Activated T-cell treated with anti-CD3 and anti-CD28 coated beads, Interleukin-2, amount 50 U/mL, for 24 hours (primary cell): ENCODE measurements at regions not wholly inside any gene's neighbourhood (a gene's known extent, or its start where the extent isn't known, plus 50 kb on each side); places are given as distances from the start of the nearest gene placed in this dataset.

Experiments used
- DNase-seq: peaks from one replicate; pipeline ENCODE4 v3.0.0-alpha.2; 2020
- H3K27ac Mint-ChIP-seq: 2 replicates; pipeline ENCODE4 v1.8.0; 2020; ENCODE audit warnings: mild to moderate bottlenecking, mixed read lengths
- H3K27me3 Mint-ChIP-seq: 2 replicates; pipeline ENCODE4 v1.8.0; 2020; ENCODE audit warnings: mixed read lengths
- H3K36me3 Mint-ChIP-seq: 2 replicates; pipeline ENCODE4 v1.8.0; 2020; ENCODE audit warnings: low read depth, mixed read lengths
- H3K4me1 Mint-ChIP-seq: 2 replicates; pipeline ENCODE4 v1.8.0; 2020; ENCODE audit warnings: low read depth, mixed read lengths
- H3K4me3 Mint-ChIP-seq: 2 replicates; pipeline ENCODE4 v1.8.0; 2020; ENCODE audit warnings: mild to moderate bottlenecking, moderate library complexity, mixed read lengths
- H3K9me3 Mint-ChIP-seq: 2 replicates; pipeline ENCODE4 v1.8.0; 2020; ENCODE audit warnings: mixed read lengths

DNA sequence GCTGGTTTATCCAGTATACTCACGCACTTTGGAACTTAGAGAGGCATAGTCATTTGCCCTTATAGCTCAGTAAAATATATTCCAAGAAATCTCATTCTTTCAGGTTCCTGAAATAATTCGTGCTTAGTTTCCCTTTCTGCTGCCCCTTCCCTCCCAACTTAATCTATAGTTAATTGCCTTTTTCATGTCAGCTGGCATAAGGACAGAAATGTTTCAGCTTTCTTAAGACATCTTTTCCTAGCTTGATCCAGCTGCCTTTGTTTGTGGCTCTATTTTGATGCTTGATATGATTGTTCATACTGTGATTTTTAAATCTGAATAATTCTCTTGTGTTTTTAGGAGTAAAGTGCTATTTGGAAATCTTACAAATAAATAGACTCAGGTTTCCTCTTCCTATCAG, 120.0 kb upstream of the SEL1L start:
- no peak for DNase-seq
- no peaks in the 10 kb centered on the region for H3K36me3 Mint-ChIP-seq
- peaks cover 4% of the 10 kb centered on the region for H3K9me3 Mint-ChIP-seq
- H3K4me3 Mint-ChIP-seq = no peak overlapping the region
- H3K27ac Mint-ChIP-seq = no peak overlapping the region
- peaks cover 2% of the 10 kb centered on the region for H3K27me3 Mint-ChIP-seq
- H3K4me1 Mint-ChIP-seq = no peaks in the 10 kb centered on the region

DNA sequence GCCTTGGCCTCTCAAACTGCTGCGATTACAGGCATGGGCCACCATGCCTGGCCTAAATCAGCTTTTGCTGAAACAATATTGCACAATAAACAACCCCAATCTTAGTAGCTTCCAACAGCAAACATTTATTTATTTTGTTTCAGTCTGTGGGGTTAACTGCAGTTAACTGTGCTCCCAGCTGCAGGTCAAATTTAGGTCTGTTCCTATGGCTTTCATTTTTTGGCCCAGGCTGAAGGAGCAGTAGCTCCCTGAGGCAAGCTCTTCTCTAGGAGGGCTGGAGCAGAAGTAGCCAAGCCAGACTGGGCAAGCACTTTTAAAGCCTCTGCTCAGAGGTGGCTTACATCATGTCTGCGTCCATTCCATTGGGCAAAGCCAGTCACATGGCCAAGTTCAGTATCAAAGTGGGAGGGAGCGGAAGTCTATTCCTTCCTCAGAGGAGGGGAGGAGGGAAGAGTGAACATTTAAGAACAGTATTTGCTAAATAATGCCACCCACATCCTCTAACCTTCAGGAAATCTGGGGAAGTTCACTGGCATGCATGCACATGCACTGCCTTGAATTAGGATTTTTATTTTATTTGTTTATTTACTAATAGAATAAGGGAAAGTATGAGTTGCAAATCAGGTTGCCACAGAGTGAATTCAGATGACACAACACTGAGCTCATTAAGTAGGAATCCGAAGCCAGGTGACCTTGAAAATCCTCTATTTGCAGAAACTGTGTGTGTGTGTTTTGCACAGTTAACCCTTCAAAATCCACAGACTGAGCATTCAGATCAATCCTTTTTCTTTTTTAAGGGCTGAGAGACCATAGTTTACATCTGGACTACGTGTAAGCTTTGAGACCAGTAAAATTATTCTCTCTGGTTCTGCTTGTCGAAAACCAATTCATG, 122.0 kb upstream of the SEL1L start:
- no peaks in the 10 kb centered on the region for H3K36me3 Mint-ChIP-seq
- no peak for DNase-seq
- H3K4me3 Mint-ChIP-seq = no peak overlapping the region
- H3K4me1 Mint-ChIP-seq = no peaks in the 10 kb centered on the region
- no peaks in the 10 kb centered on the region for H3K27me3 Mint-ChIP-seq
- H3K9me3 Mint-ChIP-seq = peaks cover 4% of the 10 kb centered on the region
- H3K27ac Mint-ChIP-seq = no peak overlapping the region

DNA sequence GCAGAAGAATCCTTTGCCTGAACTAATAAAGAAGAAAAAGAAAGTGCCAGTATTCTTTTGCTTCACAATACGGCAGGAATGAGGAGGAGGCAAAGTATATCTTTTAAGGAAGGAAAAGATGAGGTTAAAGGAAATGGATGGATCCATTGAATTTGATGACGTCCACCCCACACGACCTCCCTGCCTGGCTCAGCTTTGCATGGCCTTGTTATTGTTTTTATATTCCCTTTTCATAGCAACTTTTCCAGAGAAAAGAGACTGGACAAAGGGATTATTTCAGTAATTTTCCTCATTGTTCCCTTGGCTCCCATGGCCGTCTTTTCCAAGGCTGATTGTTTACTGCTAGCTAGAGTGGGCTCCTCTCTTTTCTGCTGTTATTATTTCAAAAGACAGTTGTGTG, 123.2 kb upstream of the SEL1L start:
- Mint-ChIP-seq H3K4me1 (no peaks in the 10 kb centered on the region), H3K36me3 (no peaks in the 10 kb centered on the region)

DNA sequence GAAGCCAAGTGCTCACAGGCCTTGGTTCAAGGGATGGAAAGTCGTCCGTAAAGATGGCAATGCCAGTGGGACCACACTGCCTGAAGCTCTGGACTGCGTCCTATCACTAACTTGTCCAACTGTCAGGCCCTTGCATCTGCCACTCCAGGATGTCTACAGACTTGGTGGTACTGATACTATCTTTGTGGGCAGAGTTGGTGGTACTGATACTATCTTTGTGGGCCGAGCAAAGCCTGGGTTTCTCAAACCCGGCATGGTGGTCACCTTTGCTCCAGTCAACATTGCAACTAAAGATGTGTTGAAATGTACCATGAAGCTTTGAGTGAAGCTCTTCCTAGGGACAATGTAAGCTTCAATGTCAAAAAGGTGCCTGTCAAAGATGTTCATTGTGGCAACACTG, 128.4 kb upstream of the SEL1L start:
- no peak overlapping the region for H3K27ac Mint-ChIP-seq
- no peaks in the 10 kb centered on the region for H3K9me3 Mint-ChIP-seq
- no peaks in the 10 kb centered on the region for H3K4me1 Mint-ChIP-seq
- H3K36me3 Mint-ChIP-seq = no peaks in the 10 kb centered on the region
- no peak for DNase-seq
- H3K27me3 Mint-ChIP-seq = no peaks in the 10 kb centered on the region
- H3K4me3 Mint-ChIP-seq = no peak overlapping the region

More for the DNA sequence above, 123.2 kb upstream of the SEL1L start:
- H3K27me3 Mint-ChIP-seq = no peaks in the 10 kb centered on the region
- DNase-seq = no peak
- no peak overlapping the region for H3K4me3 Mint-ChIP-seq
- H3K9me3 Mint-ChIP-seq = peaks cover 4% of the 10 kb centered on the region
- no peak overlapping the region for H3K27ac Mint-ChIP-seq

DNA sequence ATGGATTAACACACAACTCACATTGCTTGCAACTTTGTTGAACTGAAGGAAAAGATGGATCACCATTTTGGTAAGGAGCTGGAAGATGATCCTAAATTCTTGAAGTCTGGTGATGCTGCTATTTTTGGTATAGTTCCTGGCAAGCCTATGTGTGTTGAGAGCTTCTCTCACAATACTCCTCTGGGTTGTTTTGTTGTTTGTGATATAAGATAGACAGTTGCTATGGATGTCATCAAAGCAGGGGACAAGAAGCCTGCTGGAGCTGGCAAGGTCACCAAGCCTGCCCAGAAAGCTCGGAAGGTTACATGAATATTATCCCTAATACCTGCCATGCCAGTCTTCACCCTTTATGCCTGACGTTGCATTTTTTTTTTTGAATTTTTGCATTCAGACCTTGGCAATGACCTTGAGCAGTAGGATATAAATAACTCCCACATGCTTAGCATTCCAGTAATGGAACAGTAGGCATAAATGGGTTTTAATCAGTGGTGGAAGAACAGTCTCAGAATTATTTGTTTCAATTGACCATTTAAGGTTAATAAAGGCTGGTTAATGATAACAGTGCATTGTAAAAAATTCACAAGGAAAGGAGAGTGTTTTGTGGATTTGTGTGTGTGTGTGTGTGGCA, 129.0 kb upstream of the SEL1L start:
- H3K4me3 Mint-ChIP-seq = no peak overlapping the region
- H3K27ac Mint-ChIP-seq = no peak overlapping the region
- no peaks in the 10 kb centered on the region for H3K4me1 Mint-ChIP-seq
- no peaks in the 10 kb centered on the region for H3K27me3 Mint-ChIP-seq
- no peaks in the 10 kb centered on the region for H3K9me3 Mint-ChIP-seq
- DNase-seq = no peak
- no peaks in the 10 kb centered on the region for H3K36me3 Mint-ChIP-seq

DNA sequence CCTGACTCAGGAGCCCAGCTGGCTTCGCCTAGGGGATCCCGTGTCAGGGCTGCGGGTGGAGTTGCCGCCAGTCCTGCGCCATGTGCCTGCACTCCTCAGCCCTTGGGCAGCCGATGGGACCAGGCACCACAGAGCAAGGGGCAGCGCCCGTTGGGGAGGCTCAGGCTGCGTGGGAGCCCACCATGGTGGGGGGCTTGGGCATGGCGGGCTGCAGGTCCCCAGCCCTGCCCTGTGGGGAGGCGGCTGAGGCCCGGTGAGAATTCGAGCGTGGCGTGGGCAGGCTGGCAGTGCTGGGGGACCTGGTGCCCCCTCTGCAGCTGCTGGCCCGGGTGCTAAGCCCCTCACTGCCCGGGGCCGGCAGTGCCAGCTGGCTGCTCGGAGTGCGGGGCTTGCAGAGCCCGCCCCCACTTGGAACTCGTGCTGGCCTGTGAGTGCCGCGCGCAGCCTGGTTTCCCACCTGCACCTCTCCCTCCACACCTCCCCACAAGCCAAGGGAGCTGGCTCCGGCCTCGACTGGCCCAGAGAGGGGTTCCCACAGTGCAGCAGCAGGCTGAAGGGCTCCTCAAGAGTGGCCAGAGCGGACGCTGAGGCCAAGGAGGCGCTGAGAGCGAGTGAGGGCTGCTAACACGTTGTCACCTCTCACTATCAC, 135.1 kb upstream of the SEL1L start:
- Mint-ChIP-seq H3K4me3 (no peak overlapping the region), H3K4me1 (no peaks in the 10 kb centered on the region), H3K27ac (no peak overlapping the region), H3K36me3 (no peaks in the 10 kb centered on the region), H3K27me3 (no peaks in the 10 kb centered on the region), H3K9me3 (no peaks in the 10 kb centered on the region)
- DNase-seq = no peak

DNA sequence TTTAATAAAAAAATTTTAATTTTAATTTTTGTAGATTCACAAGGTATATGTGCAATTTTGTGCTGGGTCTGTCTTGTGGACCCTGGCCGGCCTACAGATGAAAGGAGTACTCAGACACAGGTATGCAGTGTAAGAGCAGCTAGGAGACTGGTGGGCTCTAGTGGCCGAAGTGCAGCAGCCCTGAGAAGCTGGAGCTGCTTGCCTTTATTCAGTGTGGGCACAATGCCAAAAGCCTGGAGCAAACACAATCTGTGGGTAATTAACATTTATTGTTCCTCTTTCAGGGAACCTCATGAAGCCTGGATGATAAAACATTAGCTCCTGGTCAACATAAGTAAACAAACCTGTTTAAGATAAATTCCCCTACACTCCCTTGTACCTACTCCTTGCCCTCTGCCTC, 135.7 kb upstream of the SEL1L start:
- H3K4me3 Mint-ChIP-seq = no peak overlapping the region
- H3K4me1 Mint-ChIP-seq = no peaks in the 10 kb centered on the region
- no peaks in the 10 kb centered on the region for H3K9me3 Mint-ChIP-seq
- H3K27ac Mint-ChIP-seq = no peak overlapping the region
- H3K36me3 Mint-ChIP-seq = no peaks in the 10 kb centered on the region
- no peaks in the 10 kb centered on the region for H3K27me3 Mint-ChIP-seq
- no peak for DNase-seq

DNA sequence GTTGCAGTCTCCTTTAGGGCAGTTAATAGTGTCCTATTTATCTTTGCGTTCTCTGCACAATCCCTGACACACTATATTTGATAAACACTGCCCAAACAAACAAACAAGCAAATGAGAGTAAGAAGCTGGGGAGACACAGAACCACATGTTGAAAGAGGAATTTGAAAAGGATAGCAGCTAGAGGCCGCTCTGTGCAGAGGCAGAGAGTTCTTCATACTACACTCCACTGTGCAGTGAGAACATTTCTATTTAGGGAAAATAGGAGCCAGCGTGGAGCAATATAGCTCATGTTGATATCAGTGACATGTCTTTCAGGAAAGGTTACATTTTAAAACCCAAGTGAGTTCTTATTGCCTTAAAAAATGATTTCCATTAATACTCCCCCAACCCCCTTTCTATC, 140.3 kb upstream of the SEL1L start:
- DNase-seq = no peak
- no peaks in the 10 kb centered on the region for H3K27me3 Mint-ChIP-seq
- no peaks in the 10 kb centered on the region for H3K9me3 Mint-ChIP-seq
- no peaks in the 10 kb centered on the region for H3K36me3 Mint-ChIP-seq
- H3K4me1 Mint-ChIP-seq = no peaks in the 10 kb centered on the region
- H3K4me3 Mint-ChIP-seq = no peak overlapping the region
- H3K27ac Mint-ChIP-seq = no peak overlapping the region

DNA sequence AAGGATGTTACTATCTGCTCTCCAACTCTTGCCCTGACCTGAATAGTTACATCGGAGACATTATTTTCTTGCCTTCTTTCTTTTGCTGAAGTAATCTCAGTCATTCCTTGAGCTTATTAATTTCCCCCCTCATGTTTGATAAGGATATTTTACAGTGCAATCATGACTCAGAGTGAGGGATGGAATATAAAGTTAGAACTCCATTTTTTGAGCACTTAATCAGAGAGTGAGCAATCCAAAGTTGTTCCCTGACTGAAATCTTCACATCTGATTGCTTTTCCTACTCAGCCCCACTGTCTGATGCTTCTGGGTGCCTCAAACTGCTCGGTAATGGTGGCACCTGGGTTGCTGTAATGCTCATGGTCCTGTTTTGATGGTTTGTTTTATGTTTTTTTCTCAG, 142.7 kb upstream of the SEL1L start:
- peaks cover 4% of the 10 kb centered on the region for H3K27me3 Mint-ChIP-seq
- no peak for DNase-seq
- H3K36me3 Mint-ChIP-seq = no peaks in the 10 kb centered on the region

DNA sequence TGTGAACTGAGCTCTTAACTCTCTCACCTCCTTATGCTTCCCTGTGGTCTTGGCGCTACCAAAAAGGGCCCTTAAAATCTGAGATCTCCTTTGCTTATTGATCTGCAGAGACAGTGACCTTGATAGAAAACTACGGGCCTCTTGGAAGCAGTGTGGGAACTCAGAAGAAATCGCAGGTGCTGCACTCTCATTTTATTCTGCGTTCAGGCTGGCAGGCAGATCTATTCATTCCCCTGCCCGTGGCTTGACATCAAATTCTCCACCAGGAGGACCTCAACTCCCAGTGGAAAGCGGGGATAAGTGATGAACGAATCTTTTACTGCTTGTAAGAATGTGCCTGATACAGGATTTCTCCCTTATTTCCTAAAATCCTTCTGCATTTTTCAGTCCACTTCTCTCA, 143.2 kb upstream of the SEL1L start:
- Mint-ChIP-seq H3K27me3 (peaks cover 7% of the 10 kb centered on the region), H3K27ac (no peak overlapping the region), H3K9me3 (no peaks in the 10 kb centered on the region), H3K4me1 (no peaks in the 10 kb centered on the region), H3K4me3 (no peak overlapping the region), H3K36me3 (no peaks in the 10 kb centered on the region)
- DNase-seq = no peak

More for the DNA sequence above, 142.7 kb upstream of the SEL1L start:
- H3K9me3 Mint-ChIP-seq = no peaks in the 10 kb centered on the region
- H3K4me1 Mint-ChIP-seq = no peaks in the 10 kb centered on the region
- no peak overlapping the region for H3K27ac Mint-ChIP-seq
- no peak overlapping the region for H3K4me3 Mint-ChIP-seq

DNA sequence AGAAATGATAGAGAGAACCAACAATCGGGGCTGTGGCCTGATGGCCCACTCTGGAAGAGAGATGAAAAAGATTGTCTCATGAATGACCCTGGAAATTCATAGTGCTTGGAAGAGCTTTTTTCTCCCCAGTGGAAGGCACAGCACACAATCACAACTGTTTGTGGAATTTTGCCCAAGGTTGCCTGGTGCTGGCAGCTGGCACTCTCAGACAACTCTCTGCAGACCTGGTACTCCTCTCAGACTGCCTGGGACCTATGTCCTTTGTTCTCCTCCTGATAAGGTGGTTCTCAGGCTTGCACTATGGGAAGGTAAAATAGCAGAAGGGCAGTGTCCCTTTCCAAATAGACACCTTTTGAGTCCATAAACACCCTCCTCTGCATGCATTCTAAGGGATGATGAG, 144.1 kb upstream of the SEL1L start:
- peaks cover 7% of the 10 kb centered on the region for H3K27me3 Mint-ChIP-seq
- no peaks in the 10 kb centered on the region for H3K9me3 Mint-ChIP-seq
- no peaks in the 10 kb centered on the region for H3K4me1 Mint-ChIP-seq
- no peak overlapping the region for H3K4me3 Mint-ChIP-seq
- H3K27ac Mint-ChIP-seq = no peak overlapping the region
- H3K36me3 Mint-ChIP-seq = no peaks in the 10 kb centered on the region
- DNase-seq = no peak

DNA sequence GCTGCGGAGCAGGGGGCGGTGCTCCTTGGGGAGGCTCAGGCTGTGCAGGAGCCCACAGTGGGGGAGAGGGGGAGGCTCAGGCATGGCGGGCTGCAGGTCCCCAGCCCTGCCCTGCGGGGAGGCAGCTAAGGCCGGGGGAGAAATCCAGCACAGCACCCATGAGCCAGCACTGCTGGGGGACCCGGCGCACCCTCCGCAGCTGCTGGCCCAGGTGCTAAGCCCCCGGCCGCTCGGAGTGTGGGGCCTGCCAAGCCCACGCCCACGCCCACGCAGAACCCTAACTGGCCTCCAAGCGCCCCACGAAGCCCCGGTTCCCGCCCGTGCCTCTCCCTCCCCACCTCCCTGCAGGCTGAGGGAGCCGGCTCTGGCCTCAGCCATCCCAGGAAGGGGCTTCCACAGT, 145.6 kb upstream of the SEL1L start:
- no peak for DNase-seq
- Mint-ChIP-seq H3K9me3 (no peaks in the 10 kb centered on the region), H3K27ac (no peak overlapping the region), H3K36me3 (no peaks in the 10 kb centered on the region), H3K4me1 (no peaks in the 10 kb centered on the region), H3K27me3 (peaks cover 7% of the 10 kb centered on the region), H3K4me3 (no peak overlapping the region)

DNA sequence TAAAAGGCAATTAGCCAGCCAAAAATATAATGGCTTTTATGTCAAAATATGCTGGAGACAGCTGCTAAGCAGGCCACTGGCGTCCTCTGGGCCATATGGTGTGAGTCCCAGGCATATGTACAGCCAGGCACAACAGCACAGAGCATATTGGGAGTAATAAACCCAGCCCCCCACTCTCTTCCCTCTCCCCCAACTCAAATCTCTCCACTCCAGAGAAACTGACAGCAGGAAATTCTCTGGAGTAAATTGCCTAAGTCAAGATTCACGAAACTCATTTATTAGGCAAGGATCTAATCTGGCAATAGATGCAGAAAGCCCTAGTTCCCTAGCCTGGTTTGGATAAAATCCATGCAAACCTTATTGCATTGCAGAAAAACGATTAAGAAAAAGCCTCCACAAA, 147.9 kb upstream of the SEL1L start:
- Mint-ChIP-seq H3K9me3 (no peaks in the 10 kb centered on the region), H3K4me1 (no peaks in the 10 kb centered on the region), H3K27ac (no peak overlapping the region), H3K4me3 (no peak overlapping the region), H3K36me3 (no peaks in the 10 kb centered on the region), H3K27me3 (peaks cover 9% of the 10 kb centered on the region)
- no peak for DNase-seq

DNA sequence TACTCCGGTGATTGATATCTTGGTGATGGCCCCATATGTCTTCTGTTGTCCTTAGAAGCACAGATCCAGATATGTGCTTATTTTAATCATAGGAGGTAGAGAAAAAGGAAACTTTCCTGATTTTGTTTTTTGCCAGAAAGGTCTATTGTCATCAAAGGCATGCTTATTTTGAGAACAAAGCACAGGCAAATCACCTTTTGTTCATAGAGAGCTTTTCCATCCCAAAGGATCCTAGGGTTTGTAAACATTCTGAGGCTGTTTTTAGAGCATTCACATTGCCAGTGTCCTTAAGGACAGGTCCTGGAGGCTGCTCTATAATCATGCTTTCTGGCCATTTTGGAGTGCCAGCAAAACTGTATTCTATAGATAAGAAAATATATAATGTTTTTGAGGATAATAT, 148.5 kb upstream of the SEL1L start:
- no peak for DNase-seq
- no peaks in the 10 kb centered on the region for H3K36me3 Mint-ChIP-seq
- H3K27me3 Mint-ChIP-seq = peaks cover 9% of the 10 kb centered on the region
- no peak overlapping the region for H3K4me3 Mint-ChIP-seq
- no peaks in the 10 kb centered on the region for H3K9me3 Mint-ChIP-seq
- no peak overlapping the region for H3K27ac Mint-ChIP-seq
- H3K4me1 Mint-ChIP-seq = no peaks in the 10 kb centered on the region

DNA sequence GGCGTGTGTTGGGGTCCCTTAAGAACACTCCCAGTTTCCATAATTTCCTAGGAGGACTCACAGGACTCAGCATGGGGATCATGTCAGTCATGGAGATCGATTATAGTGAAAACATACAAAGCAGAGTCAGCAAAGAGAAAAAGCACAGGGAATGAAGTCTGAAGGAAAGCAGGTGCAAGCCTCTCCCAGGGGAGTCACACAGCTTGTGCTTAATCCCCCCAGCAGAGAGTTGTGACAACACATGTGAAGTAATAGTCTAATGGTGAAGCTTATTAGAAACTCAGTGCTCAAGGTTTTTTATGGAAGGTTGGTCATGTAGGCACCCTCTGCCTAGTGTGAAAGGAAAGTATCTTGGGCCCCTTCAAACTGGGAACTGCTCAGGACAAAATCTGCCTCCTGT, 149.0 kb upstream of the SEL1L start:
- Mint-ChIP-seq H3K4me1 (no peaks in the 10 kb centered on the region), H3K9me3 (no peaks in the 10 kb centered on the region), H3K27ac (no peak overlapping the region), H3K36me3 (no peaks in the 10 kb centered on the region), H3K4me3 (no peak overlapping the region), H3K27me3 (peaks cover 9% of the 10 kb centered on the region)
- DNase-seq = no peak
